ENCODE measurements at regions not wholly inside any gene's neighbourhood (a gene's known extent, or its start where the extent isn't known, plus 50 kb on each side); places are given as distances from the start of the nearest gene placed in this dataset.

- no peak for TF ChIP-seq CTCF (conservative IDR thresholded peaks at IDR 0.05 in 1 of 2, IDR thresholded peaks at IDR 0.05 in 1 of 2; ENCODE audit: extremely low read depth in 1 of 2, insufficient read depth in 1 of 2, low read depth in 1 of 2, low read length in 2 of 2)
- no peak for TF ChIP-seq EZH2 (IDR thresholded peaks at IDR 0.05; ENCODE audit: borderline replicate concordance, low read length)
Measured at GRCh38 chr6:147001621-147002020, 202.6 kb upstream of the STXBP5 start.
